HEK293 (cell line): ENCODE measurements at regions not wholly inside any gene's neighbourhood (a gene's known extent, or its start where the extent isn't known, plus 50 kb on each side); places are given as distances from the start of the nearest gene placed in this dataset.

ENCODE experiments used
- CTCF ChIA-PET: fragments of 350-600 bp; formaldehyde crosslinking; extraction: SDS; loops from one replicate; lab custom pipeline; 2021; ENCODE audit warnings: antibody characterized with exemption; lab: Yijun Ruan, JAX
- POLR2A ChIA-PET: fragments of 300-600 bp; formaldehyde crosslinking; extraction: SDS; loops from one replicate; lab custom pipeline; 2020; ENCODE audit warnings: antibody characterized with exemption, inconsistent platforms; lab: Yijun Ruan, JAX
- H3K27ac ChIP-seq: fragments of 200-500 bp; sonication (Bioruptor generic); 2 replicates; pipeline ENCODE4 v1.5.1; 2014; ENCODE audit warnings: low read depth, low read length, control low read depth, inconsistent platforms; ENCODE audit errors: extremely low read depth
- H3K36me3 ChIP-seq, 2 experiments: fragments of 200-500 bp in 1 of 2; sonication (Bioruptor generic) in 1 of 2; 1 replicate in 1 of 2; 2 replicates in 1 of 2; pipeline ENCODE4 v1.5.1; 2014 to 2017; ENCODE audit warnings: inconsistent platforms in 2 of 2, low read length in 2 of 2; ENCODE audit not compliant: control insufficient read depth in 2 of 2, insufficient read depth in 1 of 2
- H3K4me1 ChIP-seq: fragments of 200-500 bp; sonication (Bioruptor generic); 2 replicates; pipeline ENCODE4 v1.5.1; 2014; ENCODE audit warnings: mild to moderate bottlenecking, low read length, inconsistent platforms; ENCODE audit not compliant: control insufficient read depth, insufficient read depth
- H3K4me3 ChIP-seq: 2 replicates; pipeline ENCODE4 v1.5.1; 2011; ENCODE audit warnings: low read depth, mild to moderate bottlenecking, control low read depth, low read length, moderate library complexity
- H3K9me3 ChIP-seq: fragments of 200-500 bp; sonication (Bioruptor generic); 2 replicates; pipeline ENCODE4 v1.5.1; 2014; ENCODE audit warnings: low read depth, low read length, inconsistent platforms; ENCODE audit not compliant: control insufficient read depth, insufficient read depth
- BCL11B ChIP-seq: fragments of 450-650 bp; formaldehyde crosslinking; IDR thresholded peaks from 2 replicates; pipeline ENCODE4 v1.5.1; 2016; ENCODE audit warnings: low read depth, missing biosample characterization, missing genetic modification characterization
- BCL6B ChIP-seq: fragments of 450-650 bp; formaldehyde crosslinking; IDR thresholded peaks from 2 replicates; pipeline ENCODE4 v1.5.1; 2017; ENCODE audit warnings: missing biosample characterization, missing genetic modification characterization
- CTCF ChIP-seq: fragments of 450-650 bp; formaldehyde crosslinking; IDR thresholded peaks from 2 replicates; pipeline ENCODE4 v1.5.1; 2016; ENCODE audit warnings: missing biosample characterization, missing genetic modification characterization
- FEZF1 ChIP-seq: fragments of 450-650 bp; formaldehyde crosslinking; IDR thresholded peaks from 2 replicates; pipeline ENCODE4 v1.5.1; 2016; ENCODE audit warnings: missing biosample characterization, missing genetic modification characterization
- GLIS1 ChIP-seq: fragments of 450-650 bp; formaldehyde crosslinking; IDR thresholded peaks from 2 replicates; pipeline ENCODE4 v1.5.1; 2016; ENCODE audit warnings: missing biosample characterization, missing genetic modification characterization
- HOXA7 ChIP-seq: sonication (generic); formaldehyde crosslinking; IDR thresholded peaks from 2 replicates; pipeline ENCODE4 v1.8.1; 2022; ENCODE audit warnings: missing genetic modification reagents, borderline replicate concordance
- PATZ1 ChIP-seq: fragments of 450-650 bp; formaldehyde crosslinking; IDR thresholded peaks from 2 replicates; pipeline ENCODE4 v1.5.1; 2016; ENCODE audit warnings: missing biosample characterization, missing genetic modification characterization
- TCF7L2 ChIP-seq: IDR thresholded peaks from 2 replicates; pipeline ENCODE4 v1.6.1; 2011; ENCODE audit warnings: low read depth, mild to moderate bottlenecking, inconsistent platforms, low read length, moderate library complexity, borderline replicate concordance
- TRIM28 ChIP-seq: IDR thresholded peaks from 2 replicates; pipeline ENCODE4 v1.6.1; 2011; ENCODE audit warnings: low read length, control low read depth, borderline replicate concordance
- ZBTB11 ChIP-seq: fragments of 450-650 bp; formaldehyde crosslinking; conservative IDR thresholded peaks from 2 replicates; pipeline ENCODE4 v1.5.1; 2016; ENCODE audit warnings: low read depth, missing biosample characterization, missing genetic modification characterization
- ZBTB21 ChIP-seq: fragments of 450-650 bp; formaldehyde crosslinking; IDR thresholded peaks from 2 replicates; pipeline ENCODE4 v1.5.1; 2017; ENCODE audit warnings: missing biosample characterization, missing genetic modification characterization
- ZFP37 ChIP-seq: fragments of 450-650 bp; formaldehyde crosslinking; IDR thresholded peaks from 2 replicates; pipeline ENCODE4 v1.5.1; 2016; ENCODE audit warnings: missing biosample characterization, missing genetic modification characterization
- ZNF140 ChIP-seq: fragments of 450-650 bp; formaldehyde crosslinking; IDR thresholded peaks from 2 replicates; pipeline ENCODE4 v1.5.1; 2016; ENCODE audit warnings: missing biosample characterization, missing genetic modification characterization
- ZNF248 ChIP-seq: fragments of 450-650 bp; formaldehyde crosslinking; IDR thresholded peaks from 2 replicates; pipeline ENCODE4 v1.5.1; 2017; ENCODE audit warnings: missing biosample characterization, missing genetic modification characterization
- ZNF335 ChIP-seq: fragments of 450-650 bp; formaldehyde crosslinking; conservative IDR thresholded peaks from 2 replicates; pipeline ENCODE4 v1.5.1; 2016; ENCODE audit warnings: missing biosample characterization, missing genetic modification characterization
- ZNF366 ChIP-seq: fragments of 450-650 bp; formaldehyde crosslinking; conservative IDR thresholded peaks from 2 replicates; pipeline ENCODE4 v1.5.1; 2016; ENCODE audit warnings: missing biosample characterization, missing genetic modification characterization
- ZNF423 ChIP-seq: fragments of 450-650 bp; formaldehyde crosslinking; IDR thresholded peaks from 2 replicates; pipeline ENCODE4 v1.5.1; 2016; ENCODE audit warnings: missing biosample characterization, missing genetic modification characterization
- ZNF623 ChIP-seq: fragments of 450-650 bp; formaldehyde crosslinking; IDR thresholded peaks from 2 replicates; pipeline ENCODE4 v1.5.1; 2016; ENCODE audit warnings: missing biosample characterization, missing genetic modification characterization
- ZNF670 ChIP-seq: fragments of 450-650 bp; formaldehyde crosslinking; IDR thresholded peaks from 2 replicates; pipeline ENCODE4 v1.5.1; 2016; ENCODE audit warnings: missing biosample characterization, missing genetic modification characterization, low read depth
- ZNF791 ChIP-seq: fragments of 450-650 bp; formaldehyde crosslinking; IDR thresholded peaks from 2 replicates; pipeline ENCODE4 v1.5.1; 2016; ENCODE audit warnings: missing biosample characterization, missing genetic modification characterization
- ZSCAN18 ChIP-seq: fragments of 450-650 bp; formaldehyde crosslinking; IDR thresholded peaks from 2 replicates; pipeline ENCODE4 v1.5.1; 2016; ENCODE audit warnings: missing biosample characterization, missing genetic modification characterization
- ZSCAN5A ChIP-seq: fragments of 450-650 bp; formaldehyde crosslinking; IDR thresholded peaks from 2 replicates; pipeline ENCODE4 v1.5.1; 2016; ENCODE audit warnings: missing biosample characterization, missing genetic modification characterization

- ChIA-PET POLR2A (no interaction called here), CTCF (interaction anchor here (0.6 to 1.0 kb wide), 3 partner anchors 78 to 962 kb away, joined by 3 read pairs; no protein-coding TSS in a partner anchor)
- H3K36me3 ChIP-seq: no peaks in the 10 kb centered on the region
- H3K4me1 ChIP-seq: no peaks in the 10 kb centered on the region
- TF ChIP-seq ZNF423 (tag by site-specific recombination) (no peak), PATZ1 (tag by site-specific recombination) (no peak), GLIS1 (peak; percentile 34; the same call in 1 of the 2 replicates)
- H3K27ac ChIP-seq: no peak overlapping the region
- no peak overlapping the region for H3K4me3 ChIP-seq
- no peaks in the 10 kb centered on the region for H3K9me3 ChIP-seq
Observed at GRCh38 chr1:29395736-29396437, 159.6 kb downstream of the PTPRU start.

GRCh38 chr1:29394521-29395225 lies 158.4 kb downstream of the PTPRU start:
- no peak overlapping the region for H3K27ac ChIP-seq
- H3K36me3 ChIP-seq: no peaks in the 10 kb centered on the region
- no peak overlapping the region for H3K4me3 ChIP-seq
- ChIA-PET POLR2A (no interaction called here), CTCF (no interaction called here)
- no peaks in the 10 kb centered on the region for H3K9me3 ChIP-seq
- H3K4me1 ChIP-seq: no peaks in the 10 kb centered on the region
- no peak for TF ChIP-seq BCL6B (tag by site-specific recombination)
- TF ChIP-seq ZSCAN5A (tag by site-specific recombination): no peak
- no peak for TF ChIP-seq ZBTB21
- TF ChIP-seq ZNF623 (tag by site-specific recombination): no peak
- no peak for TF ChIP-seq ZNF366 (tag by site-specific recombination)
- TF ChIP-seq TCF7L2: no peak
- TF ChIP-seq CTCF: no peak
- no peak for TF ChIP-seq ZFP37 (tag by site-specific recombination)
- TF ChIP-seq ZNF335: no peak
- TF ChIP-seq BCL11B (tag by site-specific recombination): no peak
- TF ChIP-seq TRIM28: no peak
- no peak for TF ChIP-seq HOXA7 (CRISPR knock-in tag)
- no peak for TF ChIP-seq ZNF140
- TF ChIP-seq ZNF248: no peak
- no peak for TF ChIP-seq ZSCAN18 (tag by site-specific recombination)
- TF ChIP-seq ZNF791 (tag by site-specific recombination): no peak
- TF ChIP-seq ZBTB11 (tag by site-specific recombination): no peak
- no peak for TF ChIP-seq FEZF1 (tag by site-specific recombination)
- no peak for TF ChIP-seq ZNF670 (tag by site-specific recombination)
